ENCODE measurements at regions not wholly inside any gene's neighbourhood (a gene's known extent, or its start where the extent isn't known, plus 50 kb on each side); places are given as distances from the start of the nearest gene placed in this dataset.

DNA sequence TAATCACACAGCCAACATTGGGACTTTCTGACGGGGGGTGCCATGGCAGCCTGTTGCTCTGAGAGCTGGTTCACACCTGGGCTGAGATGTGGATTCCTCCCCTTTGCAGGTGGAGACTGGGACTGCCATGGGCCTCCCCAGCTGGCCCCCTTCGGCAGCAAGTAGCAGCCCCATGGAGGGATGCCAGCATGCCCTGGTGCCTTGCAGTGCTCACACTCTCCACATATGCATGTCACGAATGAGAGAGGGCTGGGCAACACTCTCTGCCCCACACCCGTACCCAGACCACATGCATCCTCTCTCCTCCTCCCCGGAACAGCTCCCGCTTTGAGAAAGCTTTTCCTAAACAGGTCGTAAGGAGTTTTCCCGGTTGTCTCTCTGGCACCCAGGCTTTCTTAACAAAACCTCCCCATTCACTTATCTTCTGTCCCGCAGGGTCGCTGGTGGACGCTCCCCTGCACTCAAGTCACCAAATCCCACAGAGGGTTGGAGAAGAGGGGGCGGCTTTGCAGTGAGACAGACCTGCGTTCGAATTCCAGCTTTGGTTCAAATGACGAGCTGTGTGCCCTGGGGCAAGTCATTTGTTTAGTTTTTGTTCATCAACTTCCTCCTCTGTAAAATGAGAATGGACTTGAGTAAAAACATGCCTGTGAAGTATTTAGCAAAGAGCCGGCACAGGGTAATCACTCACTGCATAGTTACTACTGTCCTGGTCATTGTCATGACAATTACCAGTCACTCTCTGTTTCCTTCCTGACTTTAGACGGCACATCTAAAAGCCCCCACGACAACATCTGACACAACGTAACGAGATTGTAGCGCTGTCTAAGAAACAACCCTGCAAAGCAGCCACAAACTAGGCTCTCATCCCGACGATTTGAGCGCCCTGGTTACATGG lies 231.3 kb upstream of the B3GAT1 start:
- Histone ChIP-seq H3K36me3 (no peaks in the 10 kb centered on the region), H3K9me3 (no peaks in the 10 kb centered on the region)
- no peak for DNase-seq

GRCh38 chr11:134642206-134642605 lies 230.2 kb upstream of the B3GAT1 start:
- Histone ChIP-seq H3K4me3 (no peak overlapping the region), H3K36me3 (no peaks in the 10 kb centered on the region), H3K9me3 (no peaks in the 10 kb centered on the region), H3K27me3 (no peaks in the 10 kb centered on the region)
- DNase-seq: no peak

More for the DNA sequence above, 231.3 kb upstream of the B3GAT1 start:
- Histone ChIP-seq H3K4me3 (no peak overlapping the region), H3K27me3 (peaks cover 3% of the 10 kb centered on the region; the same call in 1 of the 2 replicates)

DNA sequence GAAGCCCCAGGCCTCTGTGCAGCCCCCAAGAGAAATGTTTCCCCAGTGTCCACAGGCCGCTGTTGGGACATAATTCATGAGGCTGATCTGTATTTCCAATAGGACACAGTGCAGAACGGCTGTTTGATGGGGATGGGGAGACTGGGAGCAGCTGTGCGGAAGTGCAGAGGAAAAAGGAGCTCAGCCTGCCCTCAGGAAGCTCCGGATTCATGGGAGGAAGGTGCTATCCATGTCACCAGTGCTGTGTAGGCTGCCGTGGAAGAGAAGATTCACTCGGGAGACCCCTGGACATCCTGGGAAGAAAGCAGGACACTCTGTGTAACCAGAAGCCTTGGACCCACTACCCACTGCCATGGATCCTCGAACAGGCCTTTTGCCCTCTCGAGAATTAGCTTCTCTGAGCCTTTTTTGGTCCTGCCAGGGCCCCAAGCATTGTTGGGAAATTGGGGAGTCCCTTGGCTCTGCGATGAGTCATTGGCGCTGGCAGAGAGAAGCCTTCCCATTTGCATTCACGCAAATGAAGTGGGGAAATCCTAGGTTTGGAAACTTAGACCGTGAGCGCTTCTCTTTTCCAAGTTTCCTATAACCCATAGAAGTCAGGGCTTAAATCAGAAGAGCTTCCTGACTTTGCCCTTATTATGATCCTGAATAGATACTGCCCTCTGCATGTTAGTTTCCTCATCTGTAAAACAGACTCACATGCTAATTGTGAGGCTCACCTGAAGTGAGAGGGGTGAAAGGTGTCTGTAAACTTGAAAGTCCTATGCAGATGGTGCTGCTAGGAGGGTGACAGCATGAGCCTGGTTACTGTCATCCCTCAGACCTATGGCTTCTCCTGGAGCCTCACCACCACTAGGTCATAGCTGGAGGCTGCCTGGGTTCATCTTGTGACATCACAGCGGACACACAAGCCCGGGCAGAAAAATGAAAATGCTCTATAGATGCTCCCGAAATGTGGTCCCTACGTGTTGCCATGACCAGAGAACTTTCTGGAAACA lies 229.2 kb upstream of the B3GAT1 start:
- no peak for DNase-seq
- Histone ChIP-seq H3K27me3 (no peaks in the 10 kb centered on the region), H3K36me3 (no peaks in the 10 kb centered on the region), H3K4me3 (no peak overlapping the region), H3K9me3 (no peaks in the 10 kb centered on the region)

- H3K27me3 ChIP-seq: no peaks in the 10 kb centered on the region
- no peak for DNase-seq
- H3K9me3 ChIP-seq: no peaks in the 10 kb centered on the region
- no peak overlapping the region for H3K4me3 ChIP-seq
- H3K36me3 ChIP-seq: no peaks in the 10 kb centered on the region
Observed at GRCh38 chr11:134640536-134640935, 228.5 kb upstream of the B3GAT1 start.

DNA sequence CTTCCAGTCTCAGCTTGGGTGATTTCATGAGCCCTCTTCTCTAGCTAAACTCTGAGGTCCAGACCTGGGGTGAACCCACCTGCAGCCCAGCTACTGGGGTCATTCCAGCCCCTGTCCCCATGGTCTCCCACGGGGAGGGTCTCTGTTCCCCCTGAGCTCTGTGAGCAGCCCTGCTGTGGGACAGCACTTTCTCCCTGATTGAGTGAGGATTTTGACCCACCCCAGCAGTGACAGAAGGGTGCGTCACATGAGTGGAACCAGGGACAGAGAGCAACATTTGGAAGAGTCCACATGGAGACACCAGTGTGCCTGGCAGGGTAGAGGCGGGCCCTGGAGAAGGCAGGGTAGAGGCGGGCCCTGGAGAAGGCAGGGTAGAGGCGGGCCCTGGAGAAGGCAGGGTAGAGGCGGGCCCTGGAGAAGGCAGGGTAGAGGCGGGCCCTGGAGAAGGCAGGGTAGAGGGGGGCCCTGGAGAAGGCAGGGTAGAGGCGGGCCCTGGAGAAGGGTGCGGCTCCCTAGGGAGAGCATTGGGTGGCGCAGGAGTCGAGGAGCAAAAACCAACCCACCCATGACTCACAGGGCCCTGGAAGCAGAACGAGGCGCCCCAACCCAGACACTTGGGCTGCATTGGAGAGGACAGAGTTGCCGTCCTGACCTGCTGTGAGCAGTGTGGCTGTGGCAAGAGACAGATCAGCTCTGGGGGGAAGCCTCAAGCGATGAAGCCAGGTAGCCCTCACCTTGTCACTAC lies 227.7 kb upstream of the B3GAT1 start:
- H3K4me3 ChIP-seq: no peak overlapping the region
- no peaks in the 10 kb centered on the region for H3K9me3 ChIP-seq
- no peaks in the 10 kb centered on the region for H3K36me3 ChIP-seq
- DNase-seq: peak; percentile 78
- no peaks in the 10 kb centered on the region for H3K27me3 ChIP-seq

DNA sequence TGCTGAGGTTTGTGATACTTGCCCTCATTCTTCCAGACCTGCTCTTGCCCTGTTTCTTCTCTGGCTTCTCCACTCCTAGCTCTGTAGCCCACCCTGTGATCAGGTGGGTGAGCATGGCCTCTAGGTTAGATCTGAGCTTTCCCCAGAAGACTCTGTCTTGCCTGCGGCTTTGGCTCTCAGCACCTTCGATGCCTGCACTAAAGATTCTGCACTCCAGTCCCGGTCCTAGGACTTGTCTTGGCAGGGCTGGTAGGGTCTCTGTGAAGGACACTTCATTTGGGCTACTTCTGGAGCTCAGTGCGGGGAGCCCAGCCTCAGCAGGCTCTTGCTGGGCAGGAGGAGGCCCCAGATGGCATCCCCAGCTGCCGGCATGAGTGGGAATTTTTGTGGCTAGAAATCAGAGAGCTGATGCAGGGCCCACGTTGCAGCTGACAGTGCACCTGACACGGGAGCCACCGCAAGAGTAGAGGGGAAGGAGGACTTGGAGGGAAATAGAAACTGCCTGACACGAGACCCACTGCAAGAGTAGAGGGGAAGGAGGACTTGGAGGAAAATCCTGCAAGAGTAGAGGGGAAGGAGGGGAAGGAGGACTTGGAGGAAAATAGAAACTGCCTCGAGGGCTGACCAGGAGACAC lies 226.9 kb upstream of the B3GAT1 start:
- H3K36me3 ChIP-seq: no peaks in the 10 kb centered on the region

GRCh38 chr11:134637091-134638015 lies 225.3 kb upstream of the B3GAT1 start:
- no peaks in the 10 kb centered on the region for H3K36me3 ChIP-seq
- DNase-seq: no peak
- no peak overlapping the region for H3K4me3 ChIP-seq
- no peaks in the 10 kb centered on the region for H3K27me3 ChIP-seq
- no peaks in the 10 kb centered on the region for H3K9me3 ChIP-seq

More for the DNA sequence above, 226.9 kb upstream of the B3GAT1 start:
- H3K4me3 ChIP-seq: no peak overlapping the region
- H3K27me3 ChIP-seq: no peaks in the 10 kb centered on the region
- H3K9me3 ChIP-seq: no peaks in the 10 kb centered on the region
- DNase-seq: no peak

DNA sequence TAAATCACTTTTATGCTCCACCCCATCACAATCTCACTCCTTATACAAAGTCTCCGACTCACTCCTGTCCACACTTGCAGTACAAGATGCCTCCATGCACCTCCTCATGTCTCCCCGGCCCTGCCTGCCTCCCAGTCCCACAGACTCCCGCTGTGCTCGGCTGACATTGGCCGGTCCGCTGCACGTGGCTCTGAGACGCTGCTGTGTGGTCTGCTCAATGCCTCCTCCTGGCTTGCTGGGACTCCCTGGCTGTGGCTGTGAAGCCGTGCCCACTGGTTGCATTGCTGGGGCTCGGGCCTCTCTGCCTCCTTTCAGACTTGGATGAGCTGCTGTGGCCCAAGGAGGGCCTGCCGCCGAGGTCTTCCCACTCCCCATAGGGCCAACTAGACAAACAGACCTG lies 224.0 kb upstream of the B3GAT1 start:
- no peak overlapping the region for H3K4me3 ChIP-seq
- no peaks in the 10 kb centered on the region for H3K36me3 ChIP-seq
- H3K27me3 ChIP-seq: no peaks in the 10 kb centered on the region
- no peak for DNase-seq
- no peaks in the 10 kb centered on the region for H3K9me3 ChIP-seq

DNA sequence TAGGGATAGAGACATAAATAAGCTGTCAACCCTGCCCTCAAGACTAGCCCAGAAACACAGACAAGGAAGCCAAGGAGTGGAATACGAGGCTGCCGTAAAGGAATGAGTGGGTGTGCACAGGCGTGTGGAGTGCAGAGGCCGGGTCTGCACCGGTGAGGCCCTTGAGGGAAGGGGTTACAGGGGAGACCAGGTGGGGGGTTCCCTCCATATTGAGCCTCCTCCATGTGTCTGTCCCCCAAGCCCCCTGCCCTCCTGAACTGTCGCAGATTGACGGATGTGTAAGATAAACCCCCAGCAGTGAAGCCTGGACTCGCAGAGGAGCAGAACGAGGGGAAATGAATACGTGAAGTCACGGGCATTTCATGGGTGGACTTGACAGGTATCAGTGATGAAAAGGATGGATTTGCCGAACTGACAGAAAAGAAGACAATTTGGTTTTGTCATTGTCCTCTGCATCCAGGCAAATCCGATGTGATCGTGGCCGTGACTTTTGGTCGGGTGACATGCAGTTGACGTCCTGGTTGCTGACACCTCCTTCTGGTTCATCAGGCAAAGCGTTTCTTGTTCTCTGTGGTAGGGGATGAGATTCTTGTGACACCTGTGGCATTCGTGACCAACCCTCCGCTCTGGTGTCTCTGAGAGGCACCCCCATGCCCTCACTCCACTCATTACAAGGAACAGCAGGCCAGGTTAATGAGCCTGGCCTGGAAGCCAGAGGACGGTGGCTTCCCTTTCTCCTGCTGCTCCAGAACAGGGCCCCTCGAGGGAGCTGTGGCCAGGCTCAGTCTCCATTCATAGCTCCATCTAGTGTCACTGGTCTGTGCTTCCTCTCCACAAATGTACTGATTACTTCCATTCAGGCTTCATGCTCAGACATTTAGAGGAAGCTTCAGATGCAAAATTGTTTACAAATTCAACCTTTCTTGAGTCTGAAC lies 223.1 kb upstream of the B3GAT1 start:
- Histone ChIP-seq H3K9me3 (no peaks in the 10 kb centered on the region), H3K4me3 (no peak overlapping the region), H3K36me3 (no peaks in the 10 kb centered on the region), H3K27me3 (no peaks in the 10 kb centered on the region)
- DNase-seq: no peak

GRCh38 chr11:134633276-134633675 lies 221.2 kb upstream of the B3GAT1 start:
- no peak overlapping the region for H3K4me3 ChIP-seq
- no peak for DNase-seq
- no peaks in the 10 kb centered on the region for H3K9me3 ChIP-seq
- no peaks in the 10 kb centered on the region for H3K27me3 ChIP-seq
- H3K36me3 ChIP-seq: no peaks in the 10 kb centered on the region

- Histone ChIP-seq H3K27me3 (peaks cover 4% of the 10 kb centered on the region; the same call in 1 of the 2 replicates), H3K4me3 (no peak overlapping the region), H3K9me3 (no peaks in the 10 kb centered on the region), H3K36me3 (no peaks in the 10 kb centered on the region)
- no peak for DNase-seq
Observed at GRCh38 chr11:134632347-134633119, 220.5 kb upstream of the B3GAT1 start.

DNA sequence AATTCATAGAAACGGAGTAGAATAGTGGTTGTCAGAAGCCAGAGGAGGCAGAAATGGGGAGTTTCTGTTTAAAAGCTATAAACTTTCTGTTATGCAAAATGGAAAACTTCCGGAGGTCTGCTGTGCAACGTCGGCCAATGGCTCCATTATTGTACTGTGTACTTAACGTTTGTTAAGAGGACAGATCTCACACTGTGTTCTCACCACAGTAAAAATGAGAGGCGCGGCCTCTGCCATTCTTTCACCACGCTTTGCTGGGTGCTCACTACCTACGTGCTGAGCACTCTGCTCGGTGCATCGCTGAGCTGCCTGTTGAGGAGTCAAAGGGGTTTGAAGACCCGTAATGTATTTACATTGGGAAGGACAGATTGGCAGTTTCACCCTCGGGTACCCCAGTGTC lies 218.8 kb upstream of the B3GAT1 start:
- Histone ChIP-seq H3K27me3 (peaks cover 11% of the 10 kb centered on the region), H3K36me3 (no peaks in the 10 kb centered on the region), H3K9me3 (no peaks in the 10 kb centered on the region), H3K4me3 (no peak overlapping the region)
- DNase-seq: no peak

DNA sequence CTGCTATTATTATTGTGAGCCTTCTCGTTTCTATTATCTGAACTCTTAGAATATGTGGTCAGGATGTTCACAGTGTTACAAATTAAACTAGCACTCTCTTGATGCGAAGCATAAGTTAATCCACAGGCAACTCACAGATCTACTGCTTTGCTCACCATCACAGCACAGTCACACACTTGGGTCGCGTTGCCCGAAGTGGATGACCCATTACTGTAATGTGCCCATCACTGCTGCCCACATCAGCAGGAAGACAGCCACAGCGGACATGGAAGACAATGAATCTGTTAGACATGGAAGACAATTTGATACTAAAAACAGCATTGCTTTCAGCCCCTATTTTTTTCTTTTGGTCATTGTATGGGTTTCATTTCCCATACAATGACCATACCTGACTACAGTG lies 216.4 kb upstream of the B3GAT1 start:
- DNase-seq: no peak
- H3K36me3 ChIP-seq: no peaks in the 10 kb centered on the region
- no peaks in the 10 kb centered on the region for H3K9me3 ChIP-seq
- peaks cover 11% of the 10 kb centered on the region for H3K27me3 ChIP-seq
- H3K4me3 ChIP-seq: no peak overlapping the region

GRCh38 chr11:134626032-134626431 lies 214.0 kb upstream of the B3GAT1 start:
- DNase-seq: no peak
- Histone ChIP-seq H3K4me3 (no peak overlapping the region), H3K27me3 (peaks cover 11% of the 10 kb centered on the region), H3K36me3 (no peaks in the 10 kb centered on the region), H3K9me3 (no peaks in the 10 kb centered on the region)
